Retina (tissue), 1 donor: ENCODE measurements at regions not wholly inside any gene's neighbourhood (a gene's known extent, or its start where the extent isn't known, plus 50 kb on each side); places are given as distances from the start of the nearest gene placed in this dataset.
A peak's percentile ranks its signal among the peaks of the same experiment; 100 is the strongest.

Experiments used
- DNase-seq: peaks from one replicate; pipeline ENCODE4 v3.0.0-alpha.2; 2016

DNA sequence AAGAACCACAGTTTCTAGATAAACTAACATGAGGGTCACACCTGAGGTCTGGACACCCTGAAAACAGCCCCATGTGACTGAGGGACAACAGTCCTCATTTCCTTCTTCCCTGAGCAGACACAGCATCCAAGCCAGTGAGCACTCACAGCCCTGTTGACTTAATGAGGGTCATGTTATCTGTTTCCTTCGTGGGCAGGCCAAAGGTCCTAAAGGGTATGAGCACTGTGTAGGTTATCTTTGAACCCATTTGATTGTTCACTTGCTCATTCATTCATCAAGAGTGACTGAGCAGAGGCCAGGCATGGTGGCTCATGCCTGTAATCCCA, 170.7 kb upstream of the B3GAT1 start:
- DNase-seq = no peak

DNA sequence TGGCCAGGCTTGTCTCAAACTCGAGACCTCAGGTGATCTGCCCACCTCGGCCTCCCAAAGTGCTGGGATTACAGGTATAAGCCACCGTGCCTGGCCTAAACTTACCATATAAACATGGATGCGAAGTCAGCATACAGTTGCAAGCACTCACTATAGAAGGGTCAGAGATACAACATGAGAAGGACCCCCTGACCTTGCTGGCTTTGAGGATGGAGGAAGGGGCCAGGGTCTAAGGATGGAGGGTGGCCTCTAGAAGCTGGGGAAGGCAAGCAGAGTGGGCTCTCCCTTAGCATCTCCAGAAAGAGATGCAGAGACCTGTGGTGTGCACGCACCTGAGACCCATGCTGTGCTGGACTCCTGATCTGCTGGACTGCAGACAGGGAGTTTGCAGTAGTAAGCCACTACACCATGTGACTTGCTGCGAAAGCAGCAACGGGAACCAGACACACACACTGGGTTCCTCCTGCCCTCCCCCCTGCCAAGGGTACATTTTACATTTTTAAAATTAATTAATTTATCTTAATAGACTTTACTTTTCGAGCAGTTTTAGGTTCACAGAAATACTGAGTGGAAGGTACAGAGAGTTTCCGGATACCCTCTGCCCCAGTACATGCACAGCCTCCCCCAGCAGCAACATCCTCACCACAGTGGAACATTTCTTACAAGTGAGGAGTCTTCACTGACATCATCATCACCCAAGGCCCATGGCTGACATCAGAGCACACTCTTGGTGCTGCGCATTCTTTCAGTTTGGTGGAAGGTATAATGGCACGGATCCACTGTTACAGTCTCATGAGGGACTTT, 170.1 kb upstream of the B3GAT1 start:
- DNase-seq = no peak

DNA sequence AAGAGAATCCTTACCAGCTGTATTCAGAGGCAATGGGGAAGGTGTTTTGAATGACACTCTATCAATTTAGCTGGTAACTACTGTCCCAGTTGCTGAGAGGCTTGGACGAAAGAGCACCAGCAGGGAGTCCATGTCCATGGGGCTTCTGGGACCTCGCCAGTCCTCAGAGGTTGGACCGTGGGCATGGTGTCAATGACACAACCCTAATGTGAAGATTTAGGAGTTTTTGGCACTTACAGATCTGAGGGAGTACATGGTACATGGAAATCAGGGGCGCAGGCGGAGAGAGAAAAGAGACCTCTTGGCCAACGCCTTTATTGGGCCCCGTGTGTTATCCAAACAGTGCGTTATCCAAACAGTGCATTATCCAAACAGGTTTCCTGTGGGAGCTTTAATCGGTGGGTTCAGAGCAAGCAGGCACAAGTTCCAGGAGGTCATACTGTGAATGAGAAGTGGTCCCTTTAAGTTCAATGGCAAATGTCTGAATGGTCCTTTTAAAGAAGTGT, 169.1 kb upstream of the B3GAT1 start:
- DNase-seq = no peak

DNA sequence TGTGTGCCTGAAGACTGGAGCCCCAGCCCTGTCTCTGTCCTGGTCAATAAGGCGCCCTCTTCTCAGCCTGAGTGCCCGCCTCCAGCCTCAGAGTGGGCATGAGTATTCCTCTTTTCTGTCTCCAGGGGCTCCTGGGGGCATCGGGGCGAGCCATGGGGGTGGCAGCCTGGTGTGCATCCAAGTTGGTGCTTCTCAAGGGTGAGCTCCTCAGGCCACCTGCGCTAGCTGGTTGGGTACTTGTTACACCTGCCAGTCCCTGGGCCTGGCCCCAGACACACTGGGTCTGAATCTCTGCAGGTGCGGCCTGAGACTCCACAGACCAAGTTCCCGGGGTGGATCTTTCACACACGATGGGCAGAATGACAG, 168.6 kb upstream of the B3GAT1 start:
- DNase-seq = no peak

DNA sequence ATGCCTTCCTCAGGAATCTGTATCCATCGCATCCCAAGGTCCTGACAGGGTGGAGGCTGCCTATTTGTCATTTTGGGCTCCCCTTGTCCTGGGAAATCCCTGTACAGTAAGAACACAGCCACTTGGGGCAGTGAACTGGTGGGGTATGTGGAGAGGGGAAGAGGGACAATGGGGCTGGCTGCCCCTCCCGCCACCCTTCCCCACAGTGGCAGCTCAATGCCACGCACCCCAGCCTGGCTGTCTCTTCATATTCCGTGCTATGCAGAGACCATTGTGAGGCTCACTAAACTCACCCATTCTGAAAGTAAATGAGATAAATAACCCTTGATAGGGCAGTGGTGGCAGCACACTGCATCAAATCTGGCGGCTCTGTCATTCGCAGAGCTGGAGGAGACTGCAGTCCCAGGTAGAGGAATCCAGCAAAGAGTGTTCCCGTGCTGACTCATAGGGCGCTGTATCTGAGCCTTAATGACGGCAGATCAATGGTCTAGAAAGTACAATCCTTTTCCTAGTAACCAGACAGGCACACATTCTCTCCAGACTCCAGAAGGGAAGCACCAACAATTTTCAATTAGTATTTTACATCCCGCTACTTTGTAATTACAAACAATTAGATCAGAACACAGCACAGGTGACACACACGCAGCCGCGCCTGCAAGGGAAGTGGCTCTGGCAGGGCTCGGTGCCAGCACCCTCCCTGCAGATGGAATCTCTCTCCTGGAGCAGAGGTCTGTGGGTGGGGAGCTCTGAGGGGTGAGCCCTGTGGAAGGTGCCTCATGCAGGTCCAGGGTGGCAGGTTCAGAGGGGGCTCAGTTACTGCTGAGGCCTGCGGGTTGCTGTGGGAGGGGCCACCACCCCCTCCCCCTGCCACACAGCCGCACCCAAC, 167.9 kb upstream of the B3GAT1 start:
- peak; percentile 28 for DNase-seq

DNA sequence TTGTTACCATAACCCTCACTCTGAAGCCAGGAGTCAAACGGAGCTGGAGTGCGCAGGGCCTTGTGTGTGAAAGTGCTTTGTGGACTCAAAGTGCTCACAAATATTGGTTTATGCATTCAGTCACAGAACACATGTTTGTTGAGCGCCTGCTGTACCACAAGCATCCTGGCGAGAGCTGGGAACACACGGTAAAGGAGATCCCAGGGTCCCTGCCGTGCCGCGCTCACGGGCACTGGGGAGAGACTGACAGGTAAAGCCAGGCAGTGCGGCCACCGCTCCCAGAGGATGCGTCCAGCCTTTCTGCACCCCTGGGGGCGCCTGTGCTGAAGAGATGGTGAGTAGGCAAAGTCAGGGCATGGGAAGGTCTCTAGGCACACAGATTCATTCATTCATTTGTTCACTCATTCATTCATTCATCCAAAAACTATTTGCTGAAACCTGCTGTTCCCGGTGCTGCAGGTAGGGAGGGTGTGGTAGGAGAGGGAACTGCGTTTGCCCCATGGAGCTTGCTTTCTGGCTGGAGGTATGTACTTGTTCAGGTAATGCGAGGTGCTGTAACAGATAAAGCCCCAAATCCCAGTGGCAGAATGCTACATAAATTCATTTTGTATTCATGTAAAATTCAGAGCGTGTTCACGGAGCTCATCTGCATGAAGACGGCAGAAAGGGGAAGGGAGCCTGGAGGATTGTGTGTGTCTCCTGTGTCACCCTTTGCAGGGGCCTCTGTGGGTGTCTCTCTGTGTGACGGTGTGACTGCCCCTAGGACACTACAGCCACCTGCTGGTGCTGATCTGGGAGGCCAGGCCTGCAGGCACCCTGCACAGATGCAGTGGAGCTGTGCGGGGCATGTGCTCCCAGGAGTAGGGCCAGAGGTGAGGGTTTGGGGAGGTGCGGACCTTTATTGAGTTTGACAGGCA, 167.0 kb upstream of the B3GAT1 start:
- peak; percentile 44 for DNase-seq

DNA sequence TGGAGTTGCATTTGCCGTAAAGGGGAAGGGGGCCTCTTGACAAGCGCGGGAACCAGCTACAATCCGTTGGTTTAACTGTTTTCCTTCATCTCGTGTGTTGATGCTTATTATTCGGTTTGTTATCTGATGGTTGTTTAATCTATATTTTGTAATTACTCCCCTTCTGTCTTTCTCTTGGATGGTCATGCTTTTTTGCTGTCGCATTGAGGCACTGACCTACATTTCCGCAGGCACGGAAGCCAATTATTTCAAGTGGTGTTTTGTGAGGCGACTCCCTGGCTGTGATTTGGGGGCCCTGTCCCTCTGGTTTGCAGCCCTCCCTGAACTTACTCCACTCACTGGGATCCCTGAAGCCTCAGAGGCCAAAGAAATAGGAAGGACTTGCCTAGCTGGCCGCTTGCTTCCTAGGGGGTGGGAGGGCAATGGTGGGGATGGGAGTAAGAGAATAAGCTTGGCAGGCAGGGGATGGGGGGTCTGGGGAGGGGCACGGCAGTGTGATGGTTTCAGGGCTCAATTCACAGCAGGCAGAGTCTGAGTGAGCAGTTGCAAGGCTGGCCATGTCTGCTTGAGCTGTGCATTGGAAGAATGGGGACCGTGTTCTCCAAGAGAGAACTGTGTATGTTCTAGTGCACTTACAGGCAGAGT, 165.8 kb upstream of the B3GAT1 start:
- DNase-seq = peak; percentile 70

DNA sequence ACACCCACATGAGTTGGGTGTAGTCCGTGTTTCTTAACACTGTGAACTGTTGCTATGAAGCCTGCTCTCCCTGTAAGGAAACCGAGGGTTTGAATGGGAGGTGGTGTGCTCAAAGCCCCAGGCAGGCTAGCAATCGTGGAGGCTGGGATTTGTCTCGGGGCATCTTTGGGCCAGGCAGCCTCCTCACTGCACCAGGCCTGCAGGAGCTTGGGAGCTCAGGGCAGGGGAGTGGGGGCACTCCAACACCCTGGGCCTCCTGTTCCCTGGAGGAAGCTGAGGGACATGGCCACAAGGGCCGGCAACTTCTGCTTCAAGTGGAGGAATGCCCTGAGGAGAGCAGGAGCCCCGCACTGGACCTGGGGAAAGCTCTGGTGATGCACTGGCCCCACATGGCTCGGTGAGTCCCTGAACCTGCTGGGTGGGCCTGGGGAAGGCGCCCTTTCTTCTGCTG, 164.7 kb upstream of the B3GAT1 start:
- peak; percentile 37 for DNase-seq

DNA sequence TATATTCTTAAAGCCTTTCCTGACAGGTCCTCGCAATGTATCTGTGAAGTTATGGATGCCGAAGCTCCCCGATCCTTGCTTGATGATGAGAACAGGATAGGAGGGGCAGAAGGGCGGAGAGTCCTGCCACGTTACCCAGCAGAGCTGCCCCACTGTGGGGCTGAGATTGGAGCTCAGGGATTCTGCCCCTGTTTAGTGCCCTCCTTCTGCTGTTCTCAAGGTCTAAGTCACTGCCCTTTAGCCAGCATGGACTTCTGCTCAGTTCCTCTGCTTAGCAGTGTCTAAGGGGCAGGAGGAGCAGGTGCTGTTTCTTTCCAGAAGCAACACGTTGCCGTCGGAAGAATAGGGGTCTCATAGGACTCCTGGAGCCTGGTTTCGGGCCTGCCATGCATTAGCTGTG, 164.2 kb upstream of the B3GAT1 start:
- DNase-seq = peak; percentile 30

DNA sequence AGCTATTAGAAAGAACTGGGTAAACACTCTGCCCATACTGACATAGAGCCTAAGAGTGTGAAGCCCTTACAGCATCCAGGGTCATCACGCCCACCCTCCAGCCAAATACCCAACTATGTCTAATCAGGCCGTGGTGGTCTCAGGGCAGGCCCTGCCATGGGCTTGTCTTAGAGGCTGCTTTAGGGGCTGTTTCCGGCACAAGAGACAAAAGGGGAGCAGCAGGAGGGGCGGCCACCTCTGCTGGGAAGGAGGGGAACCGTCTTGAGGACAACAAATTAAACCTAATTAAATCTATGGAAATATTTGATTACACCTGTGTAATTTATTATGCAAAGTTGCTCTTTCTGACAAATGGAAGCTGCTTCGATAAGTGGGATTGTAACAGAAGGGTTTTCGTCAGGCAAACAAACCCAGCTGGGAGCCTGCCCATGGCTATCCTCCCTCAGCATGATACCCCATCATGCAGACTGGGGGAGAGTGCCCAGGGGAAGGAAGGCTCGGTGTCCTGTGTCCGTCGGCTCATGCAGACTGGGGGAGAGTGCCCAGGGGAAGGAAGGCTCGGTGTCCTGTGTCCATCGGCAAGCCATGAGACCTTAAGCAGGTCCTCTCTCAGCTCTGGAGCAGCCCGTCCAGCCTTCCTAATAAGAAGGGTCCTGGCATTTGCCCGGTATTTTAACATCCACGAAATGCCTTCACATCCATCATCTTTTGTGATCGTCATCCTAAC, 163.6 kb upstream of the B3GAT1 start:
- peak; percentile 31 for DNase-seq

DNA sequence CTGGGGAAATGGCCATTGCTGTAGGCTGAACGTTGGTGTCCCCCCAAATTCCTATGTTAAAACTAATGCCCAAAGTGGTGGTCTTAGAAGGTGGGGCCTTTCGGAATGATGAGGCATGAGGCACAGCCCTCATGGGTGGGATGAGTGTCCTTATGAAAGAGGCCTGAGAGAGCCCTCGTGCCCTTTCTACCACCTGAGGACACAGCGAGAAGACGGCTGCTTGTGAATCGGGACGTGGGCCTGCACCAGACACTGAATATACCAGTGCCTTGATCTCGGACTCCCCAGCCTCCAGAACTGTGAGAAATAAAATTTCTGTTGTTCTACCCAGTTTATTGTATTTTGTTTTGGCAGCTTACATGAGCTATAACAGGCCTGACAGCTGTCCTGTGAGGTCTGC, 162.9 kb upstream of the B3GAT1 start:
- DNase-seq = no peak

DNA sequence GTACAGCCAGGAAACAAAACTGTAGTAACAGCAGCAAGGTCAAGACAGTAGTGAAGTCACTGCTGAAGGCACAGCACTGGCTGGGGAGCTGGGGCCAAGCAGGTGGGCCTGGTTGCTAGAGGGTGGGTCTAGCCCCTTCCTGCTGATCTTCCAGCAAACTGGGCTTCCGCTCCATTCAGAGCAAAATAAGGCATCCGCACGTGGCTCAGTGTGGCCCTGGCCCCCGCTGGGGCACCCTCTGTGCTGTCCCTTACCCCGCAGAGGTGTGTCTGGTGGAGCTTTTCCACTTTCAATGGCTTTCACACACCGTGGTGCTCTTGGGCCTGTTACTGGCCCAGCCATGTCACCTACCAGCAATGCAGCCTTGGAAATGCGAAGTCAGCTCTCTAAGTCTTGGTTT, 162.4 kb upstream of the B3GAT1 start:
- no peak for DNase-seq

DNA sequence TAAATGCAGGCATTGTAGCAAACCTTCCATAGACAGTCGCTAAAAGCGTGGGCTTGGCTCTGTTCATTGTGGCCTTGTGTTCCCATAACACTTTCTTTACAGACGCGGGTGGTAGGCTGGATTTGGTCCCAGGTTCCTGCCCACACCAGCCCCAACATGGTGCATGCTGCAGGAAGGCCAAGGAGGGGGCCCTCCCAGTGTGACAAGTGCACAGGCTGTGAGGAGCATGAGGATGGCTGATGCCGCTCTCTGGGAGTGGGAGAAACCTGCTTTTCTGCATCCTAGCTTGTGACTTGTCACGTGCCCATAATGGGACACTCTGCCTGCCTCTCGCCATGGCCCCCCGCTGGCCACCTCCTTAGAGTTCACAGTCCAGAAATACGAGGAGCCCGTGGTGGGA, 161.8 kb upstream of the B3GAT1 start:
- DNase-seq = peak; percentile 15

DNA sequence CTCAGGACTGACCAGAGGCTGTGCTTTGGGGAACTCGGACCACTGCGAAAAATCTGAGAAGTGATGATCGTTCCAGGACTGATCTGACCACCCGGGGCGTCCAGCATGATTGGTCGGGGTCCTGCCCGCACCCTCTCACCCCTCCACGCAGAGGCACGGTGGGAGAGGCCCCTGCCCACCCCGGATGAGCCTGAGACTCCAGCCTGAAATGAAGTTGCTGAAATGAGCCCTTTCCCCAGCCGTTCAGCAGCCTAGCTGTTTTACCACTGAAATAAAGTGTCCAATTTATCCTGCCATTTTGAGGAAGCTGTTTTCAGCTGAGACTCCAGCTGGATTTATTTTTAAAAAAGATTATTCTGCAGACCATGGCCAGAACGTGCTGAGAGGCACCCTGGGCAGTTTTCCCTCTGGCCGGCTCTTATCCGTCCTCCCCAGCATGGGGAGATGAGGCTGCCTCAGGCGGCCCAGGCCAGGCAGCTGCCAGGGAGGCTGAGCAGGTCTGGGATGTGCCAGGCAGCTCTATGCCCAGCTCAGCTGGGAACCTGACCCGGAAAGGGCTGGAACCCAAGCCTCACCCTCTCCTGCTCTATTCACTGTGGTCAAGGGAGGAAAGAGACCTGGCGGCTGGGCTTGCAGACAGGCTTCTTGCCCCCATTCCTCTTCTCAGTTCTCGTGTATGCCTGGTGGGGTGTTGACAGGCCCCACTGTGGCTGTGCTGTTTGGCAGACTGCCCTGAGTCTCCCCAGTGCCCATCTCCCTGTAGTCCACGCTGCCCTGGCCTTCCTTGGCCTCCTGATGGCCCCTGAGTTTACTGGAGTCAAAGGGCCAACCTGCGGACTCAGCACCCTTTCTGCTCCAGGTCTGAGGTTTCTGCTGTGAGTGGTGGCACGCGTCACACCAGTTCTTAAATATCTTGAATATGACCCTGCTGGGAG, 161.0 kb upstream of the B3GAT1 start:
- DNase-seq = no peak

DNA sequence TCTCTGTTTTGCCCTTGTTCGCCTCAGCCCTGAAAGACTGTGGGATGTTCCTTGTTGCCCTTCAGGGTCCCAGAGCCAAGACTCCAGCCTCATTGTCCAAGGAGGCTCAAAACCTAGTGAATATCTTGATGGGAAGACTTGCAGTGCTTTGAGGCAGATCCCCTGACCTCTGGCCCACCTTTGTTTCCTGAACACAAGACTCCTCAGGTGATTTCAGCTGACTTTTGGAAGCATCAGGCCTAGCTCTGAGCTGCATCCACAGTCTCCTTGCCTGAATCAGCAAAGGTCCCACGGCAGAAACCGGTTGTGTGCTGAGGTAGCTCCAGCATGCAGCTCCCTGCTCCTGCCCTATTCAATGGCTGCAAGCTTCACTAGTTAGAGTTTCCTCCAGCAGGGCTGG, 159.3 kb upstream of the B3GAT1 start:
- no peak for DNase-seq

DNA sequence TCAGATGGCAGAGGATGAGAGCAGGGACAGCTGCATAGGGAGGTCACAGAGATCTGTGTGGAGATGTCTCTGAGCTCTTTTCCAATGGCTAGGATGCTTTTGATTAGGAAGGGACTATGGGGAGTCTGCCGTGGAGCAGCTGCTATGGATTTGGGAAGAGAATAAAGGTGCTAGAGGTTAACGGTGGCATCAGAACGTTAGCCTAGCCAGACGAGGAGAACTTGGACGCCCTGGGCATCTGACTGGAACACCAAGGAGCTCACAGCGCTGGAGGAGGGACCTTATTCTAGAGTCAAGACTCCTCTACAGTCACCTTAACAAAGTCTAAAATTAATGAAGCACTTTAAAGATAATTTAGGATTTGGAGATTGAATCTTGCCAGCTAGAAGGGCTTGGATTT, 157.2 kb upstream of the B3GAT1 start:
- DNase-seq = no peak

DNA sequence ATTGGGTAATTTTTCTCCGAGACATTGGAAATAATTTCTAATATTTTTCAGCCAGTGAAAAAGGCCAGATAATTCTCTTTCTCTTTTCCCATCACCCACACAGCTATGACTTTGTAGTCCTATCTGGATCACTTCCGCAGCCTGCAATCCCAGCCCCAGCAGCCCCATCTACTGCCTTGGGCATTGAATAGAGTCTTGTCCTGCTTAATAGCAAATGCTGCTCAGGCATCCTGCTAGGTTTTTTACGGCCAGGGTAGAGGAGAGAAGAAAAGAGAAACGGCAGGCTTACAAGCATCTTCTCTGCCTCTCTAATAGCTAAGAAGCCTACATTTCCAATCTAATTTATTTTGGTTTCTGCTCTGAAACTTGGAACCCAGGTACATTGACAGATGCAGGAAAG, 154.3 kb upstream of the B3GAT1 start:
- DNase-seq = no peak

DNA sequence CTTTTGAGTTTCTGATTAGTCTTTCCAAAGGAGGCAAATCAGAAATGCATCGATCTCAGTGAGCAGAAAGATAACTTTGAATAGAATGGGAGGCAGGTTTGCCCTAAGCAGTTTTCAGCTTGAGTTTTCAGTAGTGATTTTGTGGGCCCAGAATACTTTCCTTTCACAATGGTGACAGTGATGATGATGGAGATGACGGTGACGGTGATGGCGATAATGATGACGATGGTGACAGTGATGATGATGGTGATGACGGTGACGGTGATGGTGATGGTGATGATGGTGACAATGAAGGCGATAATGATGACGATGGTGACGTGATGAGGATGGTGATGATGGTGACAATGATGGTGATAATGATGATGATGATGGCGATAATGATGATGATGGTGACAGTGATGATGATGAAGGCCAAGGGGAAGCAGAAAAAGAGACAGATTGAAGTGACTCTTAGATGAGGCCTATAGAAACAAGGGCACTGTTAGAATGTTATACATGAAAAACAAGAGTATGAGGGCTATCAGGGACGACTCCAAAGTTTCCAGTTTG, 153.4 kb upstream of the B3GAT1 start:
- DNase-seq = no peak

DNA sequence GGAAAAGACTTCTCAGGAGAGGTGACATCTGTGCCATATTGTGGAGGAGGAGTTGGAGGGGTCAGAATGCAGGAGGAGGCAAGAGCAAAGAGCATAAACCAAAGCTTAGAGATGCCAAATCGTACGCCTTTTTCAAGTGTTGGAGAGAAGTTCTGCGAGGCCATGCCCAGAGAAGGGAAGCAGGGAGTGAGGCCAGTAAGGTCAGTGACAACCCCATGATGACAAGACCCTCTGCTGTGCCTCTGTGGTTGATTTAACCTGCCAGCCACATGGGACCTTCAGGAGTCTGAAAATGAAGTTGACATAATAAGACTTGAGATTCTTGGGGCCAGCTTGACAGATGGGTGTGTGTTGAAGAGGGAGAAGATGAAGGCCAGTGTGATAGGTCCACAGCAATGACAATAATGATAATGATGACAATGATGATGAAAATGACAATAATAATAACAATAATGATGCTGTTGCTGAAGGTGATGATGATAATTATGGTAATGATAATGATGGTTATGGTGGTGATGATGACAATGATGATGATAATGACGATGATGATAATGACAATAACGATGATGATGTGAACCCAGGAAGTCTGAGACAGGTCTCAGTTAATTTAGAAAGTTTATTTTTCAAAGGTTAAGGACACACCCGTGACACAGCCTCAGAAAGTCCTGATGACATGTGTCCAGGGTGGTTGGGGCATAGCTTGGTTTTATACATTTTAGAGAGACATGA, 152.6 kb upstream of the B3GAT1 start:
- DNase-seq = no peak
